ENCODE measurements at regions not wholly inside any gene's neighbourhood (a gene's known extent, or its start where the extent isn't known, plus 50 kb on each side); places are given as distances from the start of the nearest gene placed in this dataset.

DNA sequence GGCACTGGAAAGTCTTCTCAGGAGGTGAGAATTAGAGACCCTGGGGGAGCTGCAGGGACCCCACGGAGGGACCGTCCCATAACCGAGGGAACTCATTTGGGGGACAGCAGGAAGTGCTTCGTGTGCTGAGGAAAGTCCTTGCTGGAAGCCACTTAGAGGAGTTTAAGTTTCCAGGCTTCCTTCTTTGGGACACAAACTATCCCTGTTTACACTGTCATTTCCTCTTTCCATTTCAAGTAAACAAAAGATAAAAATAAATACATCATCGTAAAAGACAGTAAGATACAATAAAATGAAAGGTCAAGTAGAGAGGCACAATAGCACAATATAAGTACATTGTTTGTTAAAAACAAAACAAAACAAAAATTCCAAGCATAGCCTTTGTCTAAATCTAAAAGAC is 101.2 kb downstream of the TTLL2 start:
- no peak for DNase-seq (ENCODE audit: low read depth)
- no peak overlapping the region for H3K4me3 ChIP-seq (ENCODE audit: low read depth, low read length)
- TF ChIP-seq, protein P1, sequence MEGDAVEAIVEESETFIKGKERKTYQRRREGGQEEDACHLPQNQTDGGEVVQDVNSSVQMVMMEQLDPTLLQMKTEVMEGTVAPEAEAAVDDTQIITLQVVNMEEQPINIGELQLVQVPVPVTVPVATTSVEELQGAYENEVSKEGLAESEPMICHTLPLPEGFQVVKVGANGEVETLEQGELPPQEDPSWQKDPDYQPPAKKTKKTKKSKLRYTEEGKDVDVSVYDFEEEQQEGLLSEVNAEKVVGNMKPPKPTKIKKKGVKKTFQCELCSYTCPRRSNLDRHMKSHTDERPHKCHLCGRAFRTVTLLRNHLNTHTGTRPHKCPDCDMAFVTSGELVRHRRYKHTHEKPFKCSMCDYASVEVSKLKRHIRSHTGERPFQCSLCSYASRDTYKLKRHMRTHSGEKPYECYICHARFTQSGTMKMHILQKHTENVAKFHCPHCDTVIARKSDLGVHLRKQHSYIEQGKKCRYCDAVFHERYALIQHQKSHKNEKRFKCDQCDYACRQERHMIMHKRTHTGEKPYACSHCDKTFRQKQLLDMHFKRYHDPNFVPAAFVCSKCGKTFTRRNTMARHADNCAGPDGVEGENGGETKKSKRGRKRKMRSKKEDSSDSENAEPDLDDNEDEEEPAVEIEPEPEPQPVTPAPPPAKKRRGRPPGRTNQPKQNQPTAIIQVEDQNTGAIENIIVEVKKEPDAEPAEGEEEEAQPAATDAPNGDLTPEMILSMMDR (IDR thresholded peaks at IDR 0.05; ENCODE audit: low read depth, low read length) = no peak
- no peak for TF ChIP-seq MAX (IDR thresholded peaks at IDR 0.05; ENCODE audit: low read depth, low read length)
- no peak for TF ChIP-seq POLR2A (IDR thresholded peaks at IDR 0.05; ENCODE audit: extremely low read depth, insufficient read length)
- TF ChIP-seq MYC (IDR thresholded peaks at IDR 0.05; ENCODE audit: low read depth, low read length) = no peak

DNA sequence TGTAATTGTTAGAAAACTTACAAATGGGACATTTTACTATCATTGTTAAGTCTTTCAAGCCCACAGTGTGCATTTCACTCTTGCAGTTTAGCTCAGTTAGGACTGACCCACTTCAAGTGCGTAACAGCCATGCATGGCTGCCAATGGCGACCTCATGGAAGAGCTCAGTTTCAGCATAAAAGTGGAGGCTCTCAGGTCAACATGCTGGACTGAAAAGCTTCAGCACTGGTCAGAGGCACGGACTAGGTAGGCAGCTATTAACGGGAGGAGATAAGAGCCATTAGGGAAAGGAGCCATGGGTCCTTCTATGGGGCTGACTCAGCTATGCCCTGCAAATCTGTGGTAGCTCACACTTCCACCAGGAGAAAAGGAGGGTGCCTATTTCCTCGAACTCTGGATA is 101.8 kb downstream of the TTLL2 start:
- no peak for DNase-seq (ENCODE audit: low read depth)
- no peak for TF ChIP-seq POLR2A (IDR thresholded peaks at IDR 0.05; ENCODE audit: extremely low read depth, insufficient read length)
- TF ChIP-seq, protein P1 (IDR thresholded peaks at IDR 0.05; ENCODE audit: low read depth, low read length) = no peak

GRCh38 chr6:167428664-167429333 is 103.9 kb downstream of the TTLL2 start:
- DNase-seq (ENCODE audit: low read depth) = no peak
- TF ChIP-seq MYC (IDR thresholded peaks at IDR 0.05; ENCODE audit: low read depth, low read length) (no peak), POLR2A (IDR thresholded peaks at IDR 0.05; ENCODE audit: extremely low read depth, insufficient read length) (no peak), MAX (IDR thresholded peaks at IDR 0.05; ENCODE audit: low read depth, low read length) (no peak)
- TF ChIP-seq, protein P1 (IDR thresholded peaks at IDR 0.05; ENCODE audit: low read depth, low read length) = no peak
- no peak overlapping the region for H3K4me3 ChIP-seq (ENCODE audit: low read depth, low read length)

More for the DNA sequence above, 101.8 kb downstream of the TTLL2 start:
- H3K4me3 ChIP-seq (ENCODE audit: low read depth, low read length) = no peak overlapping the region

- H3K4me3 ChIP-seq (ENCODE audit: low read depth, low read length) = no peak overlapping the region
- TF ChIP-seq MYC (IDR thresholded peaks at IDR 0.05; ENCODE audit: low read depth, low read length) (no peak), MAX (IDR thresholded peaks at IDR 0.05; ENCODE audit: low read depth, low read length) (no peak), POLR2A (IDR thresholded peaks at IDR 0.05; ENCODE audit: extremely low read depth, insufficient read length) (no peak)
- TF ChIP-seq, protein P1 (IDR thresholded peaks at IDR 0.05; ENCODE audit: low read depth, low read length) = no peak
- DNase-seq (ENCODE audit: low read depth) = no peak
Observed at GRCh38 chr6:167429353-167429752, 104.5 kb downstream of the TTLL2 start.

- no peak for DNase-seq (ENCODE audit: low read depth)
- TF ChIP-seq, protein P1 (IDR thresholded peaks at IDR 0.05; ENCODE audit: low read depth, low read length) = no peak
- TF ChIP-seq MAX (IDR thresholded peaks at IDR 0.05; ENCODE audit: low read depth, low read length) (no peak), POLR2A (IDR thresholded peaks at IDR 0.05; ENCODE audit: extremely low read depth, insufficient read length) (no peak), MYC (IDR thresholded peaks at IDR 0.05; ENCODE audit: low read depth, low read length) (no peak)
- no peak overlapping the region for H3K4me3 ChIP-seq (ENCODE audit: low read depth, low read length)
Observed at GRCh38 chr6:167435209-167435728, 110.4 kb downstream of the TTLL2 start.

All from NB4 (cell line).